H1 (cell line): ENCODE measurements at regions not wholly inside any gene's neighbourhood (a gene's known extent, or its start where the extent isn't known, plus 50 kb on each side); places are given as distances from the start of the nearest gene placed in this dataset.

ENCODE experiments used
- CTCF ChIA-PET: fragments of 300-600 bp; sonication (Branson Sonifier 250); formaldehyde crosslinking; loops from one replicate; lab custom pipeline; 2021; ENCODE audit not compliant: partially characterized antibody; lab: Charles Lee
- POLR2A ChIA-PET: fragments of 300-600 bp; sonication (Branson Sonifier 250); formaldehyde crosslinking; loops from one replicate; lab custom pipeline; 2021; ENCODE audit warnings: inconsistent platforms; ENCODE audit not compliant: partially characterized antibody; lab: Charles Lee
- DNase-seq, 2 experiments: peaks; one replicate each; pipeline versions ENCODE4 v3.0.0 to v3.0.0-alpha.2; 2010 to 2022; ENCODE audit warnings: low spot score in 2 of 2, low read depth in 1 of 2, mixed read lengths in 1 of 2
- FAIRE-seq: peaks from 2 replicates; lab custom pipeline; 2011; peaks lifted over from hg19 to GRCh38; lab: Jason Lieb, UNC
- H2AFZ ChIP-seq: 2 replicates; pipeline ENCODE4 v1.8.1; 2012; ENCODE audit warnings: low read length, inconsistent platforms
- H2AK5ac ChIP-seq: 2 replicates; pipeline ENCODE4 v1.6.1; 2013; ENCODE audit warnings: low read depth, low read length
- H2BK120ac ChIP-seq: replicated peaks from 2 replicates; pipeline ENCODE3; 2013; ENCODE audit warnings: low read depth, low read length, inconsistent platforms
- H2BK12ac ChIP-seq: 2 replicates; pipeline ENCODE4 v1.6.1; 2013; ENCODE audit warnings: low read depth, low read length
- H2BK15ac ChIP-seq: 2 replicates; pipeline ENCODE4 v1.6.1; 2013; ENCODE audit warnings: low read length
- H2BK20ac ChIP-seq: 2 replicates; pipeline ENCODE4 v1.6.1; 2013; ENCODE audit warnings: low read length
- H2BK5ac ChIP-seq: 2 replicates; pipeline ENCODE4 v1.6.1; 2013; ENCODE audit warnings: low read depth, low read length
- H3K14ac ChIP-seq: 2 replicates; pipeline ENCODE4 v1.6.1; 2013; ENCODE audit warnings: inconsistent platforms; ENCODE audit not compliant: insufficient read length
- H3K18ac ChIP-seq: 2 replicates; pipeline ENCODE4 v1.6.1; 2013; ENCODE audit warnings: low read length; ENCODE audit errors: extremely low read depth
- H3K23ac ChIP-seq: 2 replicates; pipeline ENCODE4 v1.6.1; 2013; ENCODE audit warnings: inconsistent platforms; ENCODE audit not compliant: insufficient read length
- H3K23me2 ChIP-seq: 2 replicates; pipeline ENCODE4 v1.6.1; 2013; ENCODE audit warnings: low read depth, low read length
- H3K27ac ChIP-seq: 2 replicates; pipeline ENCODE4 v1.6.1; 2011; ENCODE audit warnings: low read depth, low read length, inconsistent platforms
- H3K27me3 ChIP-seq, 4 experiments: replicated peaks in 1 of 4; 1 replicate in 1 of 4; 2 replicates in 3 of 4; pipeline versions ENCODE4 v1.6.1 to v1.8.1; 2011 to 2013; ENCODE audit warnings: low read length in 3 of 4, mild to moderate bottlenecking in 3 of 4, inconsistent platforms in 2 of 4, mixed read lengths in 2 of 4, moderate library complexity in 1 of 4; ENCODE audit not compliant: control insufficient read depth in 3 of 4, insufficient read depth in 3 of 4; ENCODE audit errors: extremely low read depth in 1 of 4
- H3K36me3 ChIP-seq, 4 experiments: 2 replicates each; pipeline versions ENCODE4 v1.6.1 to v1.8.1; 2011 to 2013; ENCODE audit warnings: mild to moderate bottlenecking in 4 of 4, low read length in 3 of 4, moderate library complexity in 2 of 4, control low read depth in 1 of 4, inconsistent platforms in 1 of 4; ENCODE audit not compliant: insufficient read depth in 4 of 4, control insufficient read depth in 2 of 4
- H3K4ac ChIP-seq: replicated peaks from 2 replicates; pipeline ENCODE3; 2013; ENCODE audit warnings: low read length, low read depth, mixed read lengths, inconsistent platforms; ENCODE audit not compliant: insufficient read length
- H3K4me1 ChIP-seq, 4 experiments: replicated peaks in 1 of 4; 1 replicate in 1 of 4; 2 replicates in 3 of 4; pipeline versions ENCODE4 v1.6.1 to v1.8.1; 2011 to 2013; ENCODE audit warnings: low read length in 3 of 4, inconsistent platforms in 2 of 4, mixed read lengths in 1 of 4; ENCODE audit not compliant: insufficient read depth in 4 of 4, control insufficient read depth in 3 of 4
- H3K4me2 ChIP-seq, 2 experiments: 2 replicates each; pipeline versions ENCODE4 v1.6.1 to v1.8.1; 2011 to 2013; ENCODE audit warnings: low read depth in 2 of 2, low read length in 2 of 2, control low read depth in 1 of 2, inconsistent platforms in 1 of 2, mild to moderate bottlenecking in 1 of 2; ENCODE audit not compliant: insufficient read depth in 1 of 2
- H3K4me3 ChIP-seq, 4 experiments: fragments of 200-600, 300-600 bp in 1 of 4; sonication (generic), shearing (Covaris generic), sonication (Bioruptor Twin) in 1 of 4; 2 replicates each; pipeline versions ENCODE4 v1.5.1 to v1.8.1; 2011 to 2016; ENCODE audit warnings: low read length in 4 of 4, low read depth in 3 of 4, control low read depth in 2 of 4, inconsistent platforms in 2 of 4, mild to moderate bottlenecking in 2 of 4, mixed read lengths in 1 of 4, moderate library complexity in 1 of 4; ENCODE audit not compliant: insufficient read depth in 2 of 4; ENCODE audit errors: extremely low read depth in 1 of 4
- H3K56ac ChIP-seq: replicated peaks from 2 replicates; pipeline ENCODE3; 2013; ENCODE audit warnings: low read depth, mild to moderate bottlenecking, mixed read lengths, low read length, inconsistent platforms; ENCODE audit not compliant: insufficient read length
- H3K79me1 ChIP-seq: 2 replicates; pipeline ENCODE4 v1.6.1; 2013; ENCODE audit warnings: low read depth, low read length, control low read depth
- H3K79me2 ChIP-seq, 2 experiments: 2 replicates each; pipeline versions ENCODE4 v1.6.1 to v1.8.1; 2012 to 2013; ENCODE audit warnings: low read length in 2 of 2, mild to moderate bottlenecking in 2 of 2, inconsistent platforms in 1 of 2; ENCODE audit not compliant: insufficient read depth in 2 of 2, control insufficient read depth in 1 of 2
- H3K9ac ChIP-seq, 4 experiments: replicated peaks in 1 of 4; 1 replicate in 1 of 4; 2 replicates in 3 of 4; pipeline versions ENCODE4 v1.6.1 to v1.8.1; 2011 to 2013; ENCODE audit warnings: low read depth in 3 of 4, low read length in 3 of 4, control low read depth in 2 of 4, mild to moderate bottlenecking in 2 of 4, moderate library complexity in 2 of 4, inconsistent platforms in 1 of 4; ENCODE audit errors: extremely low read depth in 1 of 4
- H3K9me3 ChIP-seq, 2 experiments: 2 replicates each; pipeline versions ENCODE4 v1.6.1 to v1.8.1; 2012 to 2013; ENCODE audit warnings: mild to moderate bottlenecking in 2 of 2, moderate library complexity in 2 of 2, control low read depth in 1 of 2, inconsistent platforms in 1 of 2, low read depth in 1 of 2, low read length in 1 of 2, mixed read lengths in 1 of 2; ENCODE audit not compliant: insufficient read depth in 2 of 2
- H4K20me1 ChIP-seq, 2 experiments: replicated peaks in 1 of 2; 2 replicates each; pipeline versions ENCODE3 to v1.8.1; 2011 to 2013; ENCODE audit warnings: inconsistent platforms in 2 of 2, low read length in 2 of 2, mild to moderate bottlenecking in 1 of 2; ENCODE audit not compliant: insufficient read depth in 2 of 2, control insufficient read depth in 1 of 2
- H4K5ac ChIP-seq: 2 replicates; pipeline ENCODE4 v1.6.1; 2013; ENCODE audit warnings: low read length, low read depth, mixed read lengths, inconsistent platforms; ENCODE audit not compliant: insufficient read length
- H4K8ac ChIP-seq: 2 replicates; pipeline ENCODE4 v1.8.0; 2013; ENCODE audit warnings: mild to moderate bottlenecking, moderate library complexity, low read length, inconsistent platforms; ENCODE audit not compliant: insufficient read depth; ENCODE audit errors: extremely low read depth
- H4K91ac ChIP-seq: replicated peaks from 2 replicates; pipeline ENCODE3; 2013; ENCODE audit warnings: low read length, mixed read lengths, inconsistent platforms; ENCODE audit not compliant: insufficient read length
- CBX8 ChIP-seq: fragments of 300-800, 300-1000 bp; sonication (generic); IDR thresholded peaks from 2 replicates; pipeline ENCODE4 v1.7.1; 2016; ENCODE audit warnings: low read depth, low read length, borderline replicate concordance
- KDM5A ChIP-seq: fragments of 200-600 bp; IDR thresholded peaks from 2 replicates; pipeline ENCODE4 v1.7.1; 2012; ENCODE audit warnings: mild to moderate bottlenecking, low read length, inconsistent platforms, mixed read lengths
- RFX5 ChIP-seq: IDR thresholded peaks from 2 replicates; pipeline ENCODE4 v1.6.1; 2011; ENCODE audit warnings: low read depth, low read length, improper control_type of control experiment, borderline replicate concordance
- WGBS, 2 experiments: shearing (Covaris generic) in 1 of 2; methylation state at CpG; one replicate each; pipeline versions ENCODE4 v1.1.6 to v1.1.7; 2013 to 2015; ENCODE audit warnings: low lambda C conversion rate in 2 of 2, mixed read lengths in 2 of 2, inconsistent platforms in 1 of 2, low coverage in 1 of 2, missing lambda C conversion rate in 1 of 2; ENCODE audit not compliant: insufficient replicate concordance in 2 of 2, insufficient coverage in 1 of 2, insufficient read length in 1 of 2; ENCODE audit errors: extremely low coverage in 1 of 2, missing lambda C conversion rate in 1 of 2; 5-methylcytosine and 5-hydroxymethylcytosine counted together
- TF ChIP-seq, protein P1 (sequence below): IDR thresholded peaks from 2 replicates; pipeline ENCODE4 v1.6.1; 2012; ENCODE audit warnings: inconsistent platforms

DNA sequence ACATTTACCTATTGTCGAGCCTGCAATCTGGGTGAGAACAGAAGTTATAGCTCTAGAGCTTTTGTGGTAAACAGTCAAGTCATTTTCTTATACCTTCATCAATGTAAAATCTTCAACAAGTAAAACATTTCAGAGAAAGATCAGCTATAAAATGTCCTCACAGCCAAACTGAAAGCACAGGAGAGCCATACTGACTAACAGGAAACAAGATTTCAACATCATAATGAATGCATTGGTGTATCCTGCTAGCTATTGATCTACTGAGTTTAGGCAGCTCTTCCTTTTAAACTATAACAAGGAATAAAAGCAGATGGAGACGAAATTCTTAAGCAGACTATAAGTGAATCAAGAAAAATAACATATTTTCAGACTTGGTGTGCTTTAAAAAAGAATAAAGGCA is 1522.9 kb upstream of the WWC1 start:
- no peak overlapping the region for H3K9ac ChIP-seq
- no peak overlapping the region for H3K4me2 ChIP-seq
- no peaks in the 10 kb centered on the region for H3K9me3 ChIP-seq
- no peak overlapping the region for H4K91ac ChIP-seq
- no peaks in the 10 kb centered on the region for H3K79me2 ChIP-seq
- no peak overlapping the region for H3K23ac ChIP-seq
- no peak overlapping the region for H2BK120ac ChIP-seq
- no peak for FAIRE-seq
- CTCF ChIA-PET, result interaction anchor here (0.8 to 1.1 kb wide), 2 partner anchors 16 to 98 kb away, joined by 3 read pairs; no protein-coding TSS in a partner anchor
- DNase-seq, result no peak
- H3K4me1 ChIP-seq, result peaks cover 0 to 2% (median 0%) of the 10 kb centered on the region in 4 experiments; a peak in 1 of 7 replicates
- H2AFZ ChIP-seq, result no peak overlapping the region; the same call in 1 of the 2 replicates
- no peaks in the 10 kb centered on the region for H4K20me1 ChIP-seq
- no peak overlapping the region for H3K4ac ChIP-seq
- H3K27me3 ChIP-seq, result no peaks in the 10 kb centered on the region
- no peaks in the 10 kb centered on the region for H3K36me3 ChIP-seq
- H3K56ac ChIP-seq, result no peak overlapping the region
- H3K79me1 ChIP-seq, result no peaks in the 10 kb centered on the region
- H3K23me2 ChIP-seq, result no peaks in the 10 kb centered on the region
- H2BK20ac ChIP-seq, result no peak overlapping the region
- no peak overlapping the region for H2BK15ac ChIP-seq
- H3K4me3 ChIP-seq, result no peak overlapping the region
- 80% methylated on average over 2 of the region's 2 CpGs; no CpG with 5 or more reads in 1 of the 2 experiments for WGBS, 2 experiments
- POLR2A ChIA-PET, result interaction anchor here (0.8 kb wide), 1 partner anchor 18 kb away, joined by 3 read pairs; no protein-coding TSS in a partner anchor
- H3K18ac ChIP-seq, result no peak overlapping the region
- no peak overlapping the region for H2AK5ac ChIP-seq
- no peak overlapping the region for H4K5ac ChIP-seq
- no peak overlapping the region for H4K8ac ChIP-seq
- H3K14ac ChIP-seq, result no peak overlapping the region
- no peak overlapping the region for H2BK12ac ChIP-seq
- no peak overlapping the region for H2BK5ac ChIP-seq
- H3K27ac ChIP-seq, result no peak overlapping the region
- TF ChIP-seq CBX8 (no peak), RFX5 (no peak), KDM5A (no peak)
- TF ChIP-seq, protein P1, sequence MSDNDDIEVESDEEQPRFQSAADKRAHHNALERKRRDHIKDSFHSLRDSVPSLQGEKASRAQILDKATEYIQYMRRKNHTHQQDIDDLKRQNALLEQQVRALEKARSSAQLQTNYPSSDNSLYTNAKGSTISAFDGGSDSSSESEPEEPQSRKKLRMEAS, result no peak
